T47D (cell line): ENCODE measurements at regions not wholly inside any gene's neighbourhood (a gene's known extent, or its start where the extent isn't known, plus 50 kb on each side); places are given as distances from the start of the nearest gene placed in this dataset.
"Not testable (repeated sequence)": the region's sequence is repeated elsewhere in the genome, so short reads cannot be mapped to it uniquely, and the experiment has no call there.

Source experiments
- DNase-seq, 2 experiments: peaks; one replicate each; pipeline versions ENCODE4 v3.0.0 to v3.0.0-alpha.2; 2011 to 2012; ENCODE audit warnings: low read depth in 1 of 2, low spot score in 1 of 2
- JUND ChIP-seq: IDR thresholded peaks from 2 replicates; pipeline ENCODE4 v1.6.1; 2012; ENCODE audit warnings: low read depth
- in situ Hi-C: cut with HindIII; loops from 2 replicates; pipeline ENCODE4 v1.10.0; 2016; ENCODE audit warnings: low sequenced_read_pairs, low pct_unique_long_range_greater_than_20kb

GRCh38 chr7:106592282-106593027 is 68.5 kb downstream of the CCDC71L start:
- in situ Hi-C loops, result no loop called here
- no peak for DNase-seq
- no peak for TF ChIP-seq JUND

DNA sequence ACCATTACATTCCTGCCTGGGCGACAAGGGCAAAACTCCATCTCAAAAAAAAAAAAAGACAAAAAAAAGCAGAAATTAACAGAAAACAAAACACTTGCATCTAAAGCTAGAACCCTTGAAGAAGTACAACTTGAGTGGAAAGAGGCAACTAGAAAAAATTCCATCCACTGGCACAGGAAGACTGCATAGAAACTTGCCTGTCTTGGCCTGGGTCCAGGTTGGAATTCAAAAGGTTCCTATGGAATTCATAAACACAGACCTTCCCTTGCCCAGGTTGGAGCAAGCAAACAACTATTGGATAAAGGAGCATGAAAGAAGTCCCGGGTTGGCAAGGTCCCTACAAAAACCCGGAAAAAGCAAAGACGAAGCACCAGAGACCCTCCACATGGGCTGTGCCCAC is 69.8 kb downstream of the CCDC71L start:
- no peak for DNase-seq
- TF ChIP-seq JUND, result no peak
- in situ Hi-C loops, result no loop called here

GRCh38 chr7:106590209-106590816 is 70.6 kb downstream of the CCDC71L start:
- DNase-seq, result no peak
- in situ Hi-C loops, result no loop called here
- no peak for TF ChIP-seq JUND

DNA sequence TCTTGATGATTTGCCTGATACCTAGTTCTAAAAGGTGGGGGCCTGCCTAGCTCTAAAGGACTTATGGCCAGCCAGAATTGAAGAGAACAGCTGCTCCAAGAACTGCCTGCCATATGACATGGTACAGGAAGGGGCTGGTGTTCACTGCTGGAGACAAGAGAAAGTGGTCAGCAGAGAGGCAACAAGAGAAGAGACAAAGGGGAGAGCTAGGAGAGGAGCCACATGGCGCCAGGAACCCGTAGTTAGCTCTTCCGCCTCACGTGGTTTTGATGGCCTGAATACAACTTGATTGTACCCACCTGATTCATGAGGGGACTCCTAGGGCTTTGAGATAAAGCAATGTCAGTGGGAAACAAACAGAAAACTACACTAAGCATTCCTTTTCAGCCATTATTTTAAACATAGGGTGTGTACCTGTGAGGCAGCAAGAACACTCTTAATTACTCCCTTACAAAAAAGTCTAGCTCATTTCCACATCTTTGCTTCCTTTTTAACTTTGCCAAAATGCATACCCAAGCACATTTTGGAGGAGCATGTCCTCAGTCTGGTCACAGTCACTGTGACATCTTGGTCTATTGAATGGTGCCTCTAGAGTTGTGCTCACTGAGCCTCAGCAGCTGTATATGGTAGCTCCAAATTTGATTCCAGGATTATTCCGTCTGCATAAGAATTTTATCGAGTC is 71.6 kb downstream of the CCDC71L start:
- in situ Hi-C loops, result no loop called here
- no peak for DNase-seq
- TF ChIP-seq JUND, result no peak

GRCh38 chr7:106588422-106589197 is 72.3 kb downstream of the CCDC71L start:
- peak in 1 of 2 experiments; percentile 41 for DNase-seq
- TF ChIP-seq JUND, result no peak
- in situ Hi-C loops, result no loop called here

- no peak for DNase-seq
- TF ChIP-seq JUND, result no peak
- in situ Hi-C loops, result no loop called here
Measured at GRCh38 chr7:106584914-106585759, 75.8 kb downstream of the CCDC71L start.

- in situ Hi-C loops, result no loop called here
- no peak for TF ChIP-seq JUND
- no peak for DNase-seq
Measured at GRCh38 chr7:106583706-106584690, 77.0 kb downstream of the CCDC71L start.

GRCh38 chr7:106583100-106583499 is 77.9 kb downstream of the CCDC71L start:
- in situ Hi-C loops, result no loop called here
- DNase-seq, result no peak
- TF ChIP-seq JUND, result no peak

GRCh38 chr7:106582365-106582764 is 78.6 kb downstream of the CCDC71L start:
- in situ Hi-C loops, result no loop called here
- TF ChIP-seq JUND, result no peak
- no peak for DNase-seq

DNA sequence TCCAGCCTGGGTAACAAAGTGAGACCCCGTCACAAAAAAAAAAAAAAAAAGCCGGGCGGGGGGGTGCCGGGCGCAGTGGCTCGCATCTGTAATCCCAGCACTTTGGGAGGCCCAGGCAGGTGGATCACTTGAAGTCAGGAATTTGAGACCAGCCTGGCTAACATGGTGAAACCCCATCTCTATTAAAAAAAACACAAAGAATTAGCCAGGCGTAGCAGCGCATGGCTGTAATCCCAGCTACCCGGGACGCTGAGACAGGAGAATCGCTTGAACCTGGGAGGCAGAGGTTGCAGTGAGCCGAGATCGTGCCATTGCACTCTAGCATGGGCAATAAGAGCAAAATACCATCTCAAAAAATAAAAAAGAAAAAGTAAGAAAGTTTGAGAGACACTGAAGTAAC is 81.9 kb downstream of the CCDC71L start:
- in situ Hi-C loops, result not testable (repeated sequence)

More for the DNA sequence above, 81.9 kb downstream of the CCDC71L start:
- DNase-seq, result not testable (repeated sequence)
